Urinary bladder (tissue), 3 donors: ENCODE measurements at regions not wholly inside any gene's neighbourhood (a gene's known extent, or its start where the extent isn't known, plus 50 kb on each side); places are given as distances from the start of the nearest gene placed in this dataset.
"Not testable (repeated sequence)": the region's sequence is repeated elsewhere in the genome, so short reads cannot be mapped to it uniquely, and the experiment has no call there.

ENCODE experiments used
- DNase-seq: peaks from one replicate; pipeline ENCODE4 v3.0.0-alpha.2; 2015; ENCODE audit errors: extremely low spot score
- H3K27ac ChIP-seq: one replicate; pipeline ENCODE4 v1.5.1; 2013; ENCODE audit warnings: low read depth, mild to moderate bottlenecking, moderate library complexity
- H3K36me3 ChIP-seq: one replicate; pipeline ENCODE4 v1.6.1; 2013; ENCODE audit warnings: mild to moderate bottlenecking, moderate library complexity; ENCODE audit not compliant: insufficient read depth
- H3K4me1 ChIP-seq: one replicate; pipeline ENCODE4 v1.6.1; 2013; ENCODE audit warnings: mild to moderate bottlenecking, moderate library complexity; ENCODE audit not compliant: insufficient read depth
- H3K4me3 ChIP-seq: one replicate; pipeline ENCODE4 v1.5.1; 2013; ENCODE audit warnings: low read depth, low read length
- WGBS: extraction: QIAGEN DNeasy Blood & Tissue Kit; methylation state at CpG from one replicate; pipeline ENCODE4 v1.1.7; 2013; 5-methylcytosine and 5-hydroxymethylcytosine counted together
- donor health status: healthy with polysubstance abuse.
- donor health status: healthy.

GRCh38 chr13:28607187-28607955 is 51.6 kb upstream of the POMP start:
- Histone ChIP-seq H3K27ac (no peak overlapping the region), H3K4me1 (no peaks in the 10 kb centered on the region), H3K36me3 (no peaks in the 10 kb centered on the region), H3K4me3 (no peak overlapping the region)
- WGBS = 86% methylated on average over 8 of the region's 8 CpGs
- no peak for DNase-seq

GRCh38 chr13:28606466-28606865 is 52.5 kb upstream of the POMP start:
- DNase-seq = no peak
- H3K36me3 ChIP-seq = no peaks in the 10 kb centered on the region
- H3K4me3 ChIP-seq = no peak overlapping the region
- H3K27ac ChIP-seq = no peak overlapping the region
- 73% methylated on average over 5 of the region's 5 CpGs for WGBS
- H3K4me1 ChIP-seq = no peaks in the 10 kb centered on the region

GRCh38 chr13:28605147-28605546 is 53.8 kb upstream of the POMP start:
- H3K27ac ChIP-seq, DNase-seq, H3K36me3 ChIP-seq, H3K4me3 ChIP-seq, H3K4me1 ChIP-seq: not testable (repeated sequence)
- 71% methylated on average over 2 of the region's 3 CpGs for WGBS

- H3K36me3 ChIP-seq = no peaks in the 10 kb centered on the region
- H3K4me1 ChIP-seq = no peaks in the 10 kb centered on the region
- H3K4me3 ChIP-seq = no peak overlapping the region
- 42% methylated on average over 6 of the region's 6 CpGs for WGBS
- H3K27ac ChIP-seq = no peak overlapping the region
- no peak for DNase-seq
Measured at GRCh38 chr13:28603043-28603664, 55.8 kb upstream of the POMP start.

GRCh38 chr13:28602580-28602979 is 56.4 kb upstream of the POMP start:
- Histone ChIP-seq H3K4me3 (no peak overlapping the region), H3K36me3 (no peaks in the 10 kb centered on the region), H3K27ac (no peak overlapping the region), H3K4me1 (no peaks in the 10 kb centered on the region)
- 72% methylated on average over 2 of the region's 2 CpGs for WGBS
- DNase-seq = no peak

- Histone ChIP-seq H3K4me3 (no peak overlapping the region), H3K36me3 (no peaks in the 10 kb centered on the region), H3K27ac (no peak overlapping the region), H3K4me1 (no peaks in the 10 kb centered on the region)
- 90% methylated on average over 3 of the region's 3 CpGs for WGBS
- no peak for DNase-seq
Measured at GRCh38 chr13:28601581-28601980, 57.3 kb upstream of the POMP start.

GRCh38 chr13:28597641-28598040 is 61.3 kb upstream of the POMP start:
- 54% methylated on average over 3 of the region's 3 CpGs for WGBS
- Histone ChIP-seq H3K36me3 (no peaks in the 10 kb centered on the region), H3K4me1 (no peaks in the 10 kb centered on the region), H3K4me3 (no peak overlapping the region), H3K27ac (no peak overlapping the region)
- no peak for DNase-seq

GRCh38 chr13:28590461-28590860 is 68.5 kb upstream of the POMP start:
- 95% methylated on average over 12 of the region's 12 CpGs for WGBS
- H3K27ac ChIP-seq = no peak overlapping the region
- H3K4me3 ChIP-seq = no peak overlapping the region
- no peak for DNase-seq
- H3K36me3 ChIP-seq = no peaks in the 10 kb centered on the region
- H3K4me1 ChIP-seq = no peaks in the 10 kb centered on the region

GRCh38 chr13:28588296-28588695 is 70.6 kb upstream of the POMP start:
- no peaks in the 10 kb centered on the region for H3K4me1 ChIP-seq
- no peak for DNase-seq
- H3K36me3 ChIP-seq = no peaks in the 10 kb centered on the region
- H3K4me3 ChIP-seq = no peak overlapping the region
- 88% methylated on average over 5 of the region's 5 CpGs for WGBS
- no peak overlapping the region for H3K27ac ChIP-seq

- H3K4me1 ChIP-seq = no peaks in the 10 kb centered on the region
- no peak overlapping the region for H3K27ac ChIP-seq
- no peaks in the 10 kb centered on the region for H3K36me3 ChIP-seq
- 93% methylated on average over 2 of the region's 2 CpGs for WGBS
- no peak overlapping the region for H3K4me3 ChIP-seq
- DNase-seq = no peak
Measured at GRCh38 chr13:28587174-28587540, 71.8 kb upstream of the POMP start.

- H3K27ac ChIP-seq = no peak overlapping the region
- DNase-seq = no peak
- H3K4me3 ChIP-seq = no peak overlapping the region
- H3K4me1 ChIP-seq = no peaks in the 10 kb centered on the region
- 65% methylated on average over 6 of the region's 6 CpGs for WGBS
- no peaks in the 10 kb centered on the region for H3K36me3 ChIP-seq
Measured at GRCh38 chr13:28586439-28587173, 72.3 kb upstream of the POMP start.

- no peak for DNase-seq
- Histone ChIP-seq H3K27ac (no peak overlapping the region), H3K4me3 (no peak overlapping the region), H3K4me1 (no peaks in the 10 kb centered on the region), H3K36me3 (no peaks in the 10 kb centered on the region)
- 75% methylated on average over 1 of the region's 1 CpG for WGBS
Measured at GRCh38 chr13:28585561-28585960, 73.4 kb upstream of the POMP start.

GRCh38 chr13:28584873-28585381 is 74.0 kb upstream of the POMP start:
- Histone ChIP-seq H3K4me1 (no peaks in the 10 kb centered on the region), H3K4me3 (no peak overlapping the region), H3K36me3 (no peaks in the 10 kb centered on the region), H3K27ac (no peak overlapping the region)
- DNase-seq = no peak
- WGBS = 46% methylated on average over 4 of the region's 4 CpGs

- DNase-seq = no peak
- Histone ChIP-seq H3K4me3 (no peak overlapping the region), H3K27ac (no peak overlapping the region), H3K36me3 (no peaks in the 10 kb centered on the region), H3K4me1 (no peaks in the 10 kb centered on the region)
- WGBS = 48% methylated on average over 19 of the region's 19 CpGs
Measured at GRCh38 chr13:28583651-28584091, 75.3 kb upstream of the POMP start.
